Thyroid gland (tissue), 4 donors: ENCODE measurements at regions not wholly inside any gene's neighbourhood (a gene's known extent, or its start where the extent isn't known, plus 50 kb on each side); places are given as distances from the start of the nearest gene placed in this dataset.

ENCODE experiments used
- POLR2A ChIP-seq, 2 donors: fragments of 450-650 bp; IDR thresholded peaks; one replicate each; pipeline ENCODE4 v1.6.1; 2017; ENCODE audit warnings: antibody characterized with exemption in 2 of 2, mild to moderate bottlenecking in 2 of 2, moderate library complexity in 1 of 2
- TF ChIP-seq, protein P1 (sequence below), 6 experiments: fragments of 200-600 bp in 3 of 6; fragments of 450-650 bp in 3 of 6; sonication (generic) in 3 of 6; IDR thresholded peaks; one replicate each; pipeline ENCODE4 v1.5.1; 2016 to 2019; ENCODE audit warnings: antibody characterized with exemption in 6 of 6, mild to moderate bottlenecking in 2 of 6, inconsistent platforms in 1 of 6, moderate library complexity in 1 of 6

- TF ChIP-seq POLR2A (IDR thresholded peaks at IDR 0.05): no peak
- TF ChIP-seq, protein P1, sequence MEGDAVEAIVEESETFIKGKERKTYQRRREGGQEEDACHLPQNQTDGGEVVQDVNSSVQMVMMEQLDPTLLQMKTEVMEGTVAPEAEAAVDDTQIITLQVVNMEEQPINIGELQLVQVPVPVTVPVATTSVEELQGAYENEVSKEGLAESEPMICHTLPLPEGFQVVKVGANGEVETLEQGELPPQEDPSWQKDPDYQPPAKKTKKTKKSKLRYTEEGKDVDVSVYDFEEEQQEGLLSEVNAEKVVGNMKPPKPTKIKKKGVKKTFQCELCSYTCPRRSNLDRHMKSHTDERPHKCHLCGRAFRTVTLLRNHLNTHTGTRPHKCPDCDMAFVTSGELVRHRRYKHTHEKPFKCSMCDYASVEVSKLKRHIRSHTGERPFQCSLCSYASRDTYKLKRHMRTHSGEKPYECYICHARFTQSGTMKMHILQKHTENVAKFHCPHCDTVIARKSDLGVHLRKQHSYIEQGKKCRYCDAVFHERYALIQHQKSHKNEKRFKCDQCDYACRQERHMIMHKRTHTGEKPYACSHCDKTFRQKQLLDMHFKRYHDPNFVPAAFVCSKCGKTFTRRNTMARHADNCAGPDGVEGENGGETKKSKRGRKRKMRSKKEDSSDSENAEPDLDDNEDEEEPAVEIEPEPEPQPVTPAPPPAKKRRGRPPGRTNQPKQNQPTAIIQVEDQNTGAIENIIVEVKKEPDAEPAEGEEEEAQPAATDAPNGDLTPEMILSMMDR (IDR thresholded peaks at IDR 0.05): no peak
Measured at GRCh38 chr3:24802614-24803013, 308.0 kb upstream of the THRB start.
